GF-D8 (cell line): ENCODE measurements at regions not wholly inside any gene's neighbourhood (a gene's known extent, or its start where the extent isn't known, plus 50 kb on each side); places are given as distances from the start of the nearest gene placed in this dataset.
"Not testable (repeated sequence)": the region's sequence is repeated elsewhere in the genome, so short reads cannot be mapped to it uniquely, and the experiment has no call there.

Source experiments
- DNase-seq: peaks from one replicate; lab custom pipeline; 2025; lab: John Stamatoyannopoulos, UW

GRCh38 chr2:16972276-16972675 lies 306.6 kb upstream of the CYRIA start:
- DNase-seq = no peak

DNA sequence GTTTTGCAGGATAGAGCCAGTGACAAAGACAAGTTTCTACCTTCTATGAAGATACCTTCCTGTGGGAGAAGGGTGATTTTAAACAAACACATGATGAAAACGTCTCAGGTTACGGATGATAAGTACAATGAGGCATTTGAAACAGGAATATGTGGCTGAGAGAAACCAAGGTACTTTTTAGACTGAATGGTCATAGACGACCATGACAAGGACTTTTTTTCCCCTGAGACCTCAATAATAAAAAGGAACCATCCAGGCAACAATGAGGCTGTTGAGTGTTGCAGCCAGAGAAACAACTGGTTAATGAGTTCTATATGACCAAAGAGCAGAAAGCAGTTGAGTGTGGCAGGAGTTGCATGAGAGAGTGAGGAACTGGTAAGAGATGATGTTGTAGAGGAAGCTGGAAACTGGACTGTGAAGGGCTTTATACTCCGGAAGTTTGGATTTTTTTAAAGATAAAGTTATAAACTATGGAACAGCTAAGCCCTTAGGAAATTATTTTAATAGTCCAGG lies 306.1 kb upstream of the CYRIA start:
- DNase-seq = no peak

GRCh38 chr2:16970948-16971347 lies 305.3 kb upstream of the CYRIA start:
- DNase-seq = not testable (repeated sequence)

DNA sequence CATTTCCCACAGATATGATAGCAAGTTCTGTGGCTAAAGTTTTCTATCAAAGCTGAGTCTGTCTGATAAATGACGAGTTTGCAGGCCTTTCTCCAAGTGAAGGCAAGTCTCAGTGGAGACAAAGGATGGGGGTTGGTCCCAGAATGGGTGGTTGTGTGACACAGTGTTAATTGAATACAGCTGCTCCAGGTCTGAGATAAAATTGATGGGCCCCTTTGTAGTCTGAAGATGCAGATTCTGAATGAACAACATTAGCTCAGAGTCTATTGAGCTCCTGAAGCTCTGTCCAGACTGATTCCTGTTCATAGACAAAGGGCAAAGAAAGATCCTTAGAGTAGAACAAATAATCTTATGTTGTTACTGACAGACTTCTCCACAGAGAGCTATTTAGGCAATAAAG lies 296.9 kb upstream of the CYRIA start:
- DNase-seq = no peak

DNA sequence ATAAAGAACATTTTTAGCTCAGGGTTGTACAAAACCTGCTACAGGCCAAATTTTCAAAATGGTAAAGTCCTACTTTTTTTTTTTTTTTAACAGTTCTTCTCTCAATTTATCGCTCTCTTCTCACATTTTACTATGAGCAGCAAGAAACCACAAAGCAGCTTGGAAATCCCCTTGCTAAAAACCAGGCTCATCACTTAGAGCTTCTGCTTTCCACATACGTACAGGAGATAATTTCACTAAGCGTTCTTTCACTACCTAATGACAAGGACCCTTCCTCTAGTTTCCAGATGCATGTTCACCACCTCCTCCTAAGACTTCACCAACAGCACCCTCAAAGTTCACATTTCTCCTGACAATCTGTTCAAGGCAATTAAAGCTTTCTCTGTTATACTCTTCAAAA lies 294.9 kb upstream of the CYRIA start:
- DNase-seq = no peak

- DNase-seq = no peak
Measured at GRCh38 chr2:16958266-16958665, 292.6 kb upstream of the CYRIA start.

DNA sequence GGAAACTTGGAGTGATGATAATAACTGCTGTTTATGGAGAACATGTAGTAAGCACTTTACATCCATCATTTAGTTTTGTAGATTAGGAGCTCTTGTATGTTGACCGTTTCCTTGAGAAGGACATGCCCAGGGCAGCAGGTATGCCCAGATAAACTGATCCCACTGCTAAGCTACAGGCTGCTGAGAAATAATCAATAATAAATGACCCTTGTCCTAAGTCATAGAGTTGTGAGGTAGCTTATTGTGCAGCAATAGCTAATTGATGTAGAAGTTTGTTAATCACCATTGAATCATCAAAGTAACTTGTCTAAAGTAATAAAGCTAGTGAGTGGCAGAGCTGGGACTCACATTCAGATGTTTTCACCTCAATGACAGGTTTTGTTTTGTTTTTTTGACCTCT lies 287.2 kb upstream of the CYRIA start:
- DNase-seq = no peak

- DNase-seq = no peak
Measured at GRCh38 chr2:16952368-16952767, 286.7 kb upstream of the CYRIA start.

GRCh38 chr2:16950436-16950835 lies 284.8 kb upstream of the CYRIA start:
- no peak for DNase-seq

- no peak for DNase-seq
Measured at GRCh38 chr2:16948710-16949109, 283.1 kb upstream of the CYRIA start.

DNA sequence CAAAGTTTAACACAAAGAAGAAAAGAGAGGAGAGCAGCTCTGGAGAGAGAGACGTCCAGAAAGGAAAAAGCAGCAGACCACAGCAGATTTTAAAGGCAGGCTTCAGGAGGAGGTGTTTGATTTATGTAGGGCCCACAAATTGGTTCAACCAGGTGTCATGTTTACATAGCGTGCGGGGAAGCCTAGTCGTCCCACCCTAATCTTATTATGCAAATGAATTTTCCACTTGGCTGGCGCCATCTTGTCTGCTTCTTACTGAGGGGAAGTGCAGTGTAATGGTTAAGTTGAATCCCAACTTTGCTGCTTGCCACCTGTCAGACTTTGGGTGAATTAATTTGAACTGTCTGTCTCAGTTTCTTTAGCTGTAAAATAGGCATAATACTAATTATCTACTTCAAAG lies 282.4 kb upstream of the CYRIA start:
- DNase-seq = no peak

DNA sequence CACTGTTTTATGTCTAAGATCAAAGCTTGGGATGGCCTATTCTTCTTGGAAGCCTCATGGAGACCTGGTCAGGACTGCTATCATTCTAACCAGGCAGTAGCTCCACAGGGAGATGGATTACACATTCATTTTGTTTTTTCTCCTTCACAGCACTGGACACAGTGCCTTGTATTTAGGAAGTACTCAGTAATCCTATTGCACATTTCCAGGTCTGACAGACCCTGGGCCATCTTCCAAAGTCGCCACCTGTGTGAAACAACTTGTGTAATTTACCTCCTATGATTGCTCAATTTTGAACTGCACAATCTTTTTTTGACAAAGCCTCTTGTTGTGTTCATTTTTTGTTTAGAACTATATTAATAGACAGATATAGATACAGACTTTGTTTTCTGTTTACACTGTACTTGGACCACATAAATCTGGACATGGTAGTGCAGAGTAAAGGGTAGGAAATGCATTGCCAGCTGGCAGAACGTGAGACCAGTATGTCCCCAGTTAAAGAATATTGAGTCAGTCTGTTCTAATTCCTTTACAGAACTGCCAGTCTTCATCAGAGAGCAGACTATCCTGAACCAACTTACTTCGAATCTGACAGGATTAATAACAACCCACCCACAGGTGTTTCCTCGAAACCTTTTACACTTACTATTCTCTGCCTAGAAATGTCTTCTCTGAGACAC lies 277.8 kb upstream of the CYRIA start:
- no peak for DNase-seq

DNA sequence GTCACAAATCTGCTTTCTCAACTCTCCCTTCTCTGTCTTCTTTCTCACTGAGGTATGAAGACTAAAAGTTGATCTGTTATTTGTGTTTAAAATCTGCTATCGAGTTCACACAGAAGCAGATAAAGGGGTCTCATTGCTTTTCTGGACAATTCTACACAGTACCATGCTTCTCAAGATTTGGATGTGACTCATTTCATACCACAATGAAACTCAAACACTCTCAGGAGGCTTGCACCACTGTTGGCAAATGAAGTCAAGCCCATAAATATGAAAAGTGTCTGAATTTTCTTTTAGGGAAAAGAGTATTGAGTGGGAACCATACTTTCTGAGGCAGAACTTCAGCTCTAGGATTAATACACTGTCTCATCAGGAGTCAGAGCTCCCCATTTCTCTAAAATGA lies 274.6 kb upstream of the CYRIA start:
- no peak for DNase-seq

GRCh38 chr2:16939771-16940170 lies 274.1 kb upstream of the CYRIA start:
- DNase-seq = no peak

- no peak for DNase-seq
Measured at GRCh38 chr2:16933355-16933754, 267.7 kb upstream of the CYRIA start.

GRCh38 chr2:16932826-16933225 lies 267.2 kb upstream of the CYRIA start:
- no peak for DNase-seq

- no peak for DNase-seq
Measured at GRCh38 chr2:16931441-16931840, 265.8 kb upstream of the CYRIA start.

- DNase-seq = no peak
Measured at GRCh38 chr2:16927398-16927797, 261.8 kb upstream of the CYRIA start.

DNA sequence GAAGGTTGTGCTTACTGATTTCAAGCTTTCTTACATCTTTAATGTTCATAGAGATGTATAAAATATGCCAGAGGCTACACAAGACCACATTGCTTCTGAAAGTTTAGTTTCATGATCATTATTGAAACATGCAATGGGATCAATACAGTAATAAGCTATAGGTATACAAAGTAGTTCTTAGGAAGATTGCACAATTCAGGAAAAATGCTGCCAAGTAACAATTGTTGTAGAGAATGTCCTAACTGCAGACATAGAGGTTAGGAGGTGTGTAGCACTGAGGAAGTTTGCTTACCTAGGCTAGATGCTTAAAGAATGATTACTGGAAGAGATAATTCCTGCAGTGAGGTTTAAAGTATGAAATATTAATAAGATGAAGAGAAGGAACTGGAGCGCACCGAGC lies 259.5 kb upstream of the CYRIA start:
- no peak for DNase-seq

DNA sequence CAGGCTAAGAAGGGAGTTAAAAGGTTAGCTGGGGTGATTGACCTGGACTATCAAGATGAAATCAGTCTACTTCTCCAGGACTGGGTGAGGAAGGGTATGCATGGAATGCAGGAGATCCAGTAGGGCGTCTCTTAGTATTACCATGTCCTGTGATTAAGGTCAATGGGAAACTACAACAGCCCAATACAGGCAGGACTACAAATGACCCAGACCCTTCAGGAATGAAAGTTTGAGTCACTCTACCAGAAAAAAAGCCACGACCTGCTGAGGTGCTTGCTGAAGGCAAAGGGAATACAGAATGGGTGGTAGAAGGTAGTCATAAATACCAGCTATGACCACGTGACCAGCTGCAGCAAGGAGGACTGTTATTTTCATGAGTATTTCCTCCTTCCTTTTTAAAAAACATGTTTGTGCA lies 249.7 kb upstream of the CYRIA start:
- not testable (repeated sequence) for DNase-seq

GRCh38 chr2:16911746-16912145 lies 246.1 kb upstream of the CYRIA start:
- DNase-seq = no peak

DNA sequence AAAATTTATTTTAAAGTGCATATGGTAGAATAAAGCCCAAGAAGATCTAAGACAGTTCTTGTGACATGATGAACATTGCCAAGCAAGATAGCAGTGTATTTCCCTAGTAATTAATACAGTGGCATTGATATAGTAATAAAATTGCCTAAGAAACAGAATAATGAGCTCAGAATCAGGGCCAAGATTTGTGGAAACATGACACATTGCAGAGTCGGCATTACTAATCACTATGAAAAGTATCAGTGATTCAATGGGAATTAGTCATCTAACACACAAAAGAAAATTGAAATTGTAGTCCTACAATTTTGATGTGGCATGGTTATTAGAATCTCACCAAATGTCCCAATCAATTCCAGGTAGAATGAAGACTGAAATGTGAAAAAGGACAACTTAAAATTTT lies 243.0 kb upstream of the CYRIA start:
- DNase-seq = no peak

- no peak for DNase-seq
Measured at GRCh38 chr2:16907645-16908282, 242.1 kb upstream of the CYRIA start.

DNA sequence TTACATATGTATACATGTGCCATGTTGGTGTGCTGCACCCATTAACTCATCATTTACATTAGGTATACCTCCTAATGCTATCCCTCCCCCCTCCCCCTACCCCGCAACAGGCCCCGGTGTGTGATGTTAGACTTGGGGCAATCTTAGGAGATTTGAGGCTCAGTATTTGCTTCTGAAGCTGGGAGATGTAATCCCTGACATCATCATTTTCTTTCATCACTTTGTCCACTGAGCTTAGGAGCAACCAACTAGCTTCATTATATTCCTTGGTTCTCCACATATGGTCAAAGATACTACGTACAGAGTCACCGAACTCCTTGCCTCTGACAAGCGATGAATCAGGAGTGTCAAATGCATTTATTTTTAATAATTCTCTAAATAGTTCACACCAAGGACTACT lies 239.7 kb upstream of the CYRIA start:
- DNase-seq = not testable (repeated sequence)
